H9 (cell line): ENCODE measurements at regions not wholly inside any gene's neighbourhood (a gene's known extent, or its start where the extent isn't known, plus 50 kb on each side); places are given as distances from the start of the nearest gene placed in this dataset.

Source experiments
- DNase-seq: peaks from one replicate; pipeline ENCODE4 v3.0.0-alpha.2; 2017
- H2AFZ ChIP-seq: one replicate; pipeline ENCODE4 v1.6.1; 2013; ENCODE audit warnings: mild to moderate bottlenecking, low read length, control low read depth, moderate library complexity
- H2AK5ac ChIP-seq: 2 replicates; pipeline ENCODE4 v1.6.1; 2013; ENCODE audit warnings: low read length, control low read depth, mixed read lengths; ENCODE audit not compliant: insufficient read length
- H2BK120ac ChIP-seq: one replicate; pipeline ENCODE4 v1.6.1; 2013; ENCODE audit warnings: low read depth, mild to moderate bottlenecking, low read length, control low read depth, inconsistent platforms; ENCODE audit not compliant: poor library complexity, severe bottlenecking
- H2BK12ac ChIP-seq: 2 replicates; pipeline ENCODE4 v1.6.1; 2013; ENCODE audit warnings: low read length, control low read depth, mixed read lengths, low read depth; ENCODE audit not compliant: insufficient read length
- H2BK15ac ChIP-seq: 2 replicates; pipeline ENCODE4 v1.6.1; 2013; ENCODE audit warnings: low read depth, low read length, control low read depth
- H2BK20ac ChIP-seq: one replicate; pipeline ENCODE4 v1.6.1; 2013; ENCODE audit warnings: low read depth, mild to moderate bottlenecking, low read length, control low read depth, inconsistent platforms; ENCODE audit not compliant: poor library complexity, severe bottlenecking
- H2BK5ac ChIP-seq: 2 replicates; pipeline ENCODE4 v1.6.1; 2013; ENCODE audit warnings: low read length, control low read depth, mixed read lengths; ENCODE audit not compliant: insufficient read length
- H3K14ac ChIP-seq: 2 replicates; pipeline ENCODE4 v1.6.1; 2013; ENCODE audit warnings: low read length, control low read depth; ENCODE audit not compliant: insufficient read depth
- H3K18ac ChIP-seq: 2 replicates; pipeline ENCODE4 v1.6.1; 2013; ENCODE audit warnings: low read depth, mild to moderate bottlenecking, mixed read lengths, low read length, control low read depth; ENCODE audit not compliant: insufficient read length
- H3K23ac ChIP-seq: 2 replicates; pipeline ENCODE4 v1.6.1; 2013; ENCODE audit warnings: low read length, control low read depth, mixed read lengths, low read depth; ENCODE audit not compliant: insufficient read length
- H3K23me2 ChIP-seq: 2 replicates; pipeline ENCODE4 v1.6.1; 2013; ENCODE audit warnings: low read depth, mild to moderate bottlenecking, mixed read lengths, low read length, control low read depth; ENCODE audit not compliant: insufficient read length, poor library complexity, severe bottlenecking
- H3K27ac ChIP-seq: 2 replicates; pipeline ENCODE4 v1.5.1; 2013; ENCODE audit warnings: low read length, control low read depth, mixed read lengths, low read depth; ENCODE audit not compliant: insufficient read length
- H3K27me3 ChIP-seq: 2 replicates; pipeline ENCODE4 v1.6.1; 2013; ENCODE audit warnings: low read length, control low read depth, inconsistent platforms; ENCODE audit not compliant: insufficient read depth
- H3K4ac ChIP-seq: 2 replicates; pipeline ENCODE4 v1.6.1; 2013; ENCODE audit warnings: low read depth, mild to moderate bottlenecking, control low read depth, inconsistent platforms, low read length, moderate library complexity
- H3K4me1 ChIP-seq: 2 replicates; pipeline ENCODE4 v1.6.1; 2013; ENCODE audit warnings: low read length, control low read depth, inconsistent platforms; ENCODE audit not compliant: insufficient read depth
- H3K4me2 ChIP-seq: 2 replicates; pipeline ENCODE4 v1.6.1; 2013; ENCODE audit warnings: low read length, control low read depth, mixed read lengths; ENCODE audit not compliant: insufficient read length, insufficient read depth
- H3K56ac ChIP-seq: 2 replicates; pipeline ENCODE4 v1.6.1; 2013; ENCODE audit warnings: low read depth, mild to moderate bottlenecking, mixed read lengths, low read length, control low read depth; ENCODE audit not compliant: insufficient read length
- H3K79me1 ChIP-seq: 2 replicates; pipeline ENCODE4 v1.6.1; 2013; ENCODE audit warnings: low read depth, mild to moderate bottlenecking, moderate library complexity, low read length, control low read depth, inconsistent platforms; ENCODE audit not compliant: insufficient read depth, poor library complexity, severe bottlenecking
- H3K79me2 ChIP-seq: 2 replicates; pipeline ENCODE4 v1.6.1; 2013; ENCODE audit warnings: low read length, control low read depth, inconsistent platforms; ENCODE audit not compliant: insufficient read depth
- H3K9ac ChIP-seq: 2 replicates; pipeline ENCODE4 v1.6.1; 2013; ENCODE audit warnings: low read length, control low read depth, mixed read lengths; ENCODE audit not compliant: insufficient read length; ENCODE audit errors: extremely low read depth
- H3K9me3 ChIP-seq: one replicate; pipeline ENCODE4 v1.6.1; 2013; ENCODE audit warnings: low read depth, low read length, inconsistent platforms; ENCODE audit not compliant: control insufficient read depth
- H3T11ph ChIP-seq: one replicate; pipeline ENCODE4 v1.6.1; 2013; ENCODE audit warnings: mild to moderate bottlenecking, low read length, control low read depth, inconsistent platforms
- H4K20me1 ChIP-seq: one replicate; pipeline ENCODE4 v1.6.1; 2013; ENCODE audit not compliant: control insufficient read depth, insufficient read length, insufficient read depth
- H4K5ac ChIP-seq: 2 replicates; pipeline ENCODE4 v1.6.1; 2013; ENCODE audit warnings: low read depth, mild to moderate bottlenecking, mixed read lengths, low read length, control low read depth; ENCODE audit not compliant: insufficient read length
- H4K8ac ChIP-seq: replicated peaks from 2 replicates; pipeline ENCODE4 v1.6.1; 2013; ENCODE audit warnings: low read length, control low read depth, mixed read lengths, low read depth; ENCODE audit not compliant: insufficient read length
- H4K91ac ChIP-seq: 2 replicates; pipeline ENCODE4 v1.6.1; 2013; ENCODE audit warnings: low read depth, mild to moderate bottlenecking, moderate library complexity, mixed read lengths, low read length, control low read depth; ENCODE audit not compliant: insufficient read length
- H3K27ac Mint-ChIP-seq, 3 experiments: 2 replicates in 2 of 3; 3 replicates in 1 of 3; pipeline ENCODE4 v1.8.0; 2020 to 2021; ENCODE audit warnings: mixed read lengths in 3 of 3, mild to moderate bottlenecking in 1 of 3, moderate library complexity in 1 of 3
- H3K27me3 Mint-ChIP-seq: 2 replicates; pipeline ENCODE4 v1.8.0; 2021; ENCODE audit warnings: low read depth, mild to moderate bottlenecking, moderate library complexity, mixed read lengths
- H3K36me3 Mint-ChIP-seq, 3 experiments: 2 replicates in 2 of 3; 3 replicates in 1 of 3; pipeline ENCODE4 v1.8.0; 2020 to 2021; ENCODE audit warnings: low read depth in 3 of 3, mixed read lengths in 3 of 3; ENCODE audit not compliant: insufficient read depth in 1 of 3
- H3K4me1 Mint-ChIP-seq, 2 experiments: 2 replicates each; pipeline ENCODE4 v1.8.0; 2020; ENCODE audit warnings: mixed read lengths in 2 of 2
- H3K4me3 Mint-ChIP-seq, 2 experiments: 2 replicates in 1 of 2; 3 replicates in 1 of 2; pipeline ENCODE4 v1.8.0; 2020 to 2021; ENCODE audit warnings: mild to moderate bottlenecking in 2 of 2, mixed read lengths in 2 of 2, moderate library complexity in 1 of 2
- H3K9me3 Mint-ChIP-seq, 2 experiments: 2 replicates in 1 of 2; 3 replicates in 1 of 2; pipeline ENCODE4 v1.8.0; 2020; ENCODE audit warnings: mild to moderate bottlenecking in 2 of 2, mixed read lengths in 2 of 2, moderate library complexity in 1 of 2
- WGBS: extraction: QIAGEN DNeasy Blood & Tissue Kit; methylation state at CpG from one replicate; pipeline ENCODE4 v1.1.7; 2013; ENCODE audit warnings: missing lambda C conversion rate, low lambda C conversion rate, mixed read lengths; ENCODE audit not compliant: insufficient read length; ENCODE audit errors: extremely low coverage; 5-methylcytosine and 5-hydroxymethylcytosine counted together
- TF ChIP-seq, protein P1 (sequence below): fragments of 200-600 bp; sonication (generic); conservative IDR thresholded peaks from 3 replicates; pipeline ENCODE4 v1.8.0; 2021; ENCODE audit warnings: antibody characterized with exemption, mild to moderate bottlenecking

DNA sequence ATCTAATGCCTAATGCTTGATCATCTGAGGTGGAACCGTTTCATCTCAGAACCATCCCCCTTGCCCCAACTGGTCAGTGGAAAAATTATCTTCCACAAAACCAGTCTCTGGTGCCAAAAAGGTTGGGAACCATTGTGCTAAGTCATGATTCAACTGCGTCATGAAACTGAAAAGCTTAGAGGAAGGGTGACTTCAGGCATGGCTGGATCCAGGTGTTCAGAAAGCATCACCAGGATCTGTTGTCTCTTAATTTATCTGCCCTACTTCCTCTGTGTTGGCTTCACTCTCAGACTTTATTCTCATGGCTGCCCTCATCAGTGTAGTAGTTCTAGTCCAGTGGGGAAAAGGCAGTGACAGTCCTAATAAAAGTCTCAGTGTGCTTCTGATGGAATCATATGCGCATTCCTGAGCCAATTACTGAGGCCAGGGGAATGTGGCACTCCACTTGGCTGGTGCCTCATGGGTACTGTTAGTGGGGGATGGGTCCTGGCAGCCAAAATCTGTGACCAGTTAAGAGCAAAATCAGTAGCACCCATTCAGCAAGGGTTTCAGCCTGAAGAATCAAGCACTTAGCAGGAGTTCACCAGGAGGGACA is 110.3 kb downstream of the WNT5A start:
- H3K9me3 Mint-ChIP-seq, result no peaks in the 10 kb centered on the region
- H2BK15ac ChIP-seq, result no peak overlapping the region
- H3K27me3 Mint-ChIP-seq, result no peaks in the 10 kb centered on the region
- no peak for DNase-seq
- H2AFZ ChIP-seq, result no peak overlapping the region
- H4K91ac ChIP-seq, result no peak overlapping the region
- no peaks in the 10 kb centered on the region for H3K79me2 ChIP-seq
- H3K27me3 ChIP-seq, result no peaks in the 10 kb centered on the region
- H3K9me3 ChIP-seq, result no peaks in the 10 kb centered on the region
- no CpG with 5 or more reads among the region's 3 CpGs for WGBS
- no peak overlapping the region for H3K27ac ChIP-seq
- H2BK12ac ChIP-seq, result no peak overlapping the region
- H4K5ac ChIP-seq, result no peak overlapping the region
- no peak overlapping the region for H2BK5ac ChIP-seq
- H4K20me1 ChIP-seq, result no peaks in the 10 kb centered on the region
- no peak overlapping the region for H4K8ac ChIP-seq
- no peak overlapping the region for H3T11ph ChIP-seq
- H3K4me1 Mint-ChIP-seq, result peaks cover 0 to 4% of the 10 kb centered on the region in 2 experiments; a peak in 1 of 4 replicates
- no peak overlapping the region for H3K56ac ChIP-seq
- no peak overlapping the region for H3K23ac ChIP-seq
- TF ChIP-seq, protein P1, sequence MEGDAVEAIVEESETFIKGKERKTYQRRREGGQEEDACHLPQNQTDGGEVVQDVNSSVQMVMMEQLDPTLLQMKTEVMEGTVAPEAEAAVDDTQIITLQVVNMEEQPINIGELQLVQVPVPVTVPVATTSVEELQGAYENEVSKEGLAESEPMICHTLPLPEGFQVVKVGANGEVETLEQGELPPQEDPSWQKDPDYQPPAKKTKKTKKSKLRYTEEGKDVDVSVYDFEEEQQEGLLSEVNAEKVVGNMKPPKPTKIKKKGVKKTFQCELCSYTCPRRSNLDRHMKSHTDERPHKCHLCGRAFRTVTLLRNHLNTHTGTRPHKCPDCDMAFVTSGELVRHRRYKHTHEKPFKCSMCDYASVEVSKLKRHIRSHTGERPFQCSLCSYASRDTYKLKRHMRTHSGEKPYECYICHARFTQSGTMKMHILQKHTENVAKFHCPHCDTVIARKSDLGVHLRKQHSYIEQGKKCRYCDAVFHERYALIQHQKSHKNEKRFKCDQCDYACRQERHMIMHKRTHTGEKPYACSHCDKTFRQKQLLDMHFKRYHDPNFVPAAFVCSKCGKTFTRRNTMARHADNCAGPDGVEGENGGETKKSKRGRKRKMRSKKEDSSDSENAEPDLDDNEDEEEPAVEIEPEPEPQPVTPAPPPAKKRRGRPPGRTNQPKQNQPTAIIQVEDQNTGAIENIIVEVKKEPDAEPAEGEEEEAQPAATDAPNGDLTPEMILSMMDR, result no peak
- no peak overlapping the region for H2BK20ac ChIP-seq
- H3K79me1 ChIP-seq, result no peaks in the 10 kb centered on the region
- H3K4ac ChIP-seq, result no peak overlapping the region
- H3K9ac ChIP-seq, result no peak overlapping the region
- H3K18ac ChIP-seq, result no peak overlapping the region
- no peak overlapping the region for H2AK5ac ChIP-seq
- H3K23me2 ChIP-seq, result no peaks in the 10 kb centered on the region
- no peaks in the 10 kb centered on the region for H3K4me1 ChIP-seq
- no peak overlapping the region for H3K27ac Mint-ChIP-seq
- H3K4me3 Mint-ChIP-seq, result no peak overlapping the region
- H3K4me2 ChIP-seq, result no peak overlapping the region
- no peak overlapping the region for H2BK120ac ChIP-seq
- H3K14ac ChIP-seq, result no peak overlapping the region; the same call in 1 of the 2 replicates
- H3K36me3 Mint-ChIP-seq, result no peaks in the 10 kb centered on the region; a peak in 1 of 7 replicates
